WTC11 (cell line): ENCODE measurements at regions not wholly inside any gene's neighbourhood (a gene's known extent, or its start where the extent isn't known, plus 50 kb on each side); places are given as distances from the start of the nearest gene placed in this dataset.

Source experiments
- ATAC-seq: fragments of 200-7000 bp; cut with Tn5 transposase; 2 replicates; pipeline ENCODE4 v1.10.0; 2021; ENCODE audit warnings: mild to moderate bottlenecking, moderate library complexity
- CTCF ChIA-PET: fragments of 300-600 bp; sonication (Branson Sonifier 250); formaldehyde crosslinking; loops from one replicate; lab custom pipeline; 2021; ENCODE audit warnings: antibody characterized with exemption; lab: Charles Lee
- POLR2A ChIA-PET: fragments of 350-600 bp; sonication (Branson Sonifier 250); formaldehyde crosslinking; loops from one replicate; lab custom pipeline; 2021; ENCODE audit warnings: antibody characterized with exemption; lab: Charles Lee
- DNase-seq: peaks from one replicate; pipeline ENCODE4 v3.0.0; 2021; ENCODE audit warnings: low spot score
- H3K27ac Mint-ChIP-seq: 2 replicates; pipeline ENCODE4 v1.8.0; 2021; ENCODE audit warnings: mixed read lengths
- H3K27me3 Mint-ChIP-seq: 2 replicates; pipeline ENCODE4 v1.8.0; 2021; ENCODE audit warnings: low read depth, mild to moderate bottlenecking, moderate library complexity, mixed read lengths
- H3K36me3 Mint-ChIP-seq: 2 replicates; pipeline ENCODE4 v1.8.0; 2021; ENCODE audit warnings: mixed read lengths
- H3K4me1 Mint-ChIP-seq: 2 replicates; pipeline ENCODE4 v1.8.0; 2022; ENCODE audit warnings: mixed read lengths
- H3K4me3 Mint-ChIP-seq: 2 replicates; pipeline ENCODE4 v1.8.0; 2021; ENCODE audit warnings: mild to moderate bottlenecking, moderate library complexity, mixed read lengths
- H3K9me3 Mint-ChIP-seq: 2 replicates; pipeline ENCODE4 v1.8.0; 2021; ENCODE audit warnings: mixed read lengths
- CREM ChIP-seq: sonication (generic); formaldehyde crosslinking; IDR thresholded peaks from 2 replicates; pipeline ENCODE4 v1.8.1; 2022; ENCODE audit warnings: mild to moderate bottlenecking, missing genetic modification reagents, moderate library complexity
- FOXJ3 ChIP-seq: sonication (generic); formaldehyde crosslinking; IDR thresholded peaks from 2 replicates; pipeline ENCODE4 v1.9.0; 2021; ENCODE audit warnings: missing genetic modification reagents, mild to moderate bottlenecking, borderline replicate concordance
- GABPB1 ChIP-seq: sonication (generic); formaldehyde crosslinking; IDR thresholded peaks from 2 replicates; pipeline ENCODE4 v1.8.1; 2023; ENCODE audit warnings: mild to moderate bottlenecking, missing genetic modification reagents
- HMGA2 ChIP-seq: fragments of 250-450 bp; sonication (Bioruptor Pico); IDR thresholded peaks from 2 replicates; pipeline ENCODE4 v1.4.0; 2021; ENCODE audit warnings: mild to moderate bottlenecking, moderate library complexity
- NFATC4 ChIP-seq: fragments of 250-450 bp; sonication (Bioruptor Pico); IDR thresholded peaks from 2 replicates; pipeline ENCODE4 v1.9.0; 2021; ENCODE audit warnings: mild to moderate bottlenecking
- NR3C1 ChIP-seq: sonication (generic); formaldehyde crosslinking; conservative IDR thresholded peaks from 2 replicates; pipeline ENCODE4 v1.8.1; 2023; ENCODE audit warnings: low read depth, mild to moderate bottlenecking, missing genetic modification reagents
- SMAD4 ChIP-seq: sonication (generic); formaldehyde crosslinking; IDR thresholded peaks from 2 replicates; pipeline ENCODE4 v1.8.0; 2022; ENCODE audit warnings: mild to moderate bottlenecking, missing genetic modification reagents
- SP1 ChIP-seq: sonication (generic); formaldehyde crosslinking; conservative IDR thresholded peaks from 2 replicates; pipeline ENCODE4 v1.8.1; 2022; ENCODE audit warnings: missing genetic modification reagents
- TEAD4 ChIP-seq: sonication (generic); formaldehyde crosslinking; IDR thresholded peaks from 2 replicates; pipeline ENCODE4 v1.8.0; 2022; ENCODE audit warnings: mild to moderate bottlenecking, missing genetic modification reagents
- ZNF416 ChIP-seq: fragments of 250-450 bp; sonication (Bioruptor Pico); IDR thresholded peaks from 2 replicates; pipeline ENCODE4 v1.9.0; 2021; ENCODE audit warnings: mild to moderate bottlenecking, inconsistent platforms
- TF ChIP-seq, protein P1 (sequence below): sonication (generic); formaldehyde crosslinking; IDR thresholded peaks from 2 replicates; pipeline ENCODE4 v1.8.0; 2022; ENCODE audit warnings: mild to moderate bottlenecking, missing genetic modification reagents
- TF ChIP-seq, protein P2 (sequence below): sonication (generic); formaldehyde crosslinking; IDR thresholded peaks from 2 replicates; pipeline ENCODE4 v1.8.0; 2023; ENCODE audit warnings: mild to moderate bottlenecking, missing genetic modification reagents
- TF ChIP-seq, protein P3 (sequence below): sonication (generic); formaldehyde crosslinking; IDR thresholded peaks from 2 replicates; pipeline ENCODE4 v1.8.1; 2023; ENCODE audit warnings: mild to moderate bottlenecking, missing genetic modification reagents
- TF ChIP-seq, protein P4 (sequence below): sonication (generic); formaldehyde crosslinking; IDR thresholded peaks from 2 replicates; pipeline ENCODE4 v1.8.0; 2022; ENCODE audit warnings: mild to moderate bottlenecking, missing genetic modification reagents
- TF ChIP-seq, protein P5 (sequence below): fragments of 200-600 bp; IDR thresholded peaks from 2 replicates; pipeline ENCODE4 v1.8.0; 2022; ENCODE audit warnings: antibody characterized with exemption
- TF ChIP-seq, protein P6 (sequence below): sonication (generic); formaldehyde crosslinking; IDR thresholded peaks from 2 replicates; pipeline ENCODE4 v1.8.1; 2023; ENCODE audit warnings: mild to moderate bottlenecking, missing genetic modification reagents
- TF ChIP-seq, protein P7 (sequence below): fragments of 250-450 bp; sonication (Bioruptor Pico); IDR thresholded peaks from 2 replicates; pipeline ENCODE4 v1.9.0; 2021; ENCODE audit warnings: mild to moderate bottlenecking

DNA sequence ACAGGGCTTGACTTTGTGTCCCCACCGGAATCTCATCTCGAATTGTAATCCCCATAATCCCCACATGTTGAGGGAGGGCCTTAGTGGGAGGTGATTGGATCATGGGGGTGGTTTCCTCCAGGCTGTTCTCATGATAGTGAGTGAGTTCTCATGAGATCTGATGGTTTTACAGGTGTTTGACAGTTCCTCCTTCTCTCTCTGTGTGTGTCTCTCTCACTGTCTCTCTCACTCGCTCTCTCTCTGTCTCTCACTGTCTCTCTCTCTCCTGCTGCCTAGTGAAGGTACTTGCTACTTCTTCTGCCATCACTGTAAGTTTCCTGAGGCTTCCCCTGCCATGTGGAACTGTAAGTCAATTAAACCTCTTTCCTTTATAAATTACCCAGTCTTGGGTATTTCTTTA, 289.8 kb upstream of the HABP2 start:
- Mint-ChIP-seq H3K4me3 (no peak overlapping the region), H3K4me1 (peaks cover 19% of the 10 kb centered on the region), H3K27me3 (no peaks in the 10 kb centered on the region), H3K27ac (no peak overlapping the region), H3K9me3 (no peaks in the 10 kb centered on the region), H3K36me3 (no peaks in the 10 kb centered on the region)
- POLR2A ChIA-PET: no interaction called here
- ATAC-seq: no peak
- CTCF ChIA-PET: interaction anchor here (0.7 kb wide), 1 partner anchor 335 kb away, joined by 3 read pairs; no protein-coding TSS in a partner anchor
- TF ChIP-seq TEAD4 (CRISPR knock-in tag): no peak
- TF ChIP-seq ZNF416: no peak
- TF ChIP-seq NFATC4 (CRISPR knock-in tag): no peak
- TF ChIP-seq, protein P1, sequence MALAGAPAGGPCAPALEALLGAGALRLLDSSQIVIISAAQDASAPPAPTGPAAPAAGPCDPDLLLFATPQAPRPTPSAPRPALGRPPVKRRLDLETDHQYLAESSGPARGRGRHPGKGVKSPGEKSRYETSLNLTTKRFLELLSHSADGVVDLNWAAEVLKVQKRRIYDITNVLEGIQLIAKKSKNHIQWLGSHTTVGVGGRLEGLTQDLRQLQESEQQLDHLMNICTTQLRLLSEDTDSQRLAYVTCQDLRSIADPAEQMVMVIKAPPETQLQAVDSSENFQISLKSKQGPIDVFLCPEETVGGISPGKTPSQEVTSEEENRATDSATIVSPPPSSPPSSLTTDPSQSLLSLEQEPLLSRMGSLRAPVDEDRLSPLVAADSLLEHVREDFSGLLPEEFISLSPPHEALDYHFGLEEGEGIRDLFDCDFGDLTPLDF (CRISPR knock-in tag): no peak
- TF ChIP-seq CREM (CRISPR knock-in tag): no peak
- no peak for TF ChIP-seq SP1 (CRISPR knock-in tag)
- DNase-seq: no peak

DNA sequence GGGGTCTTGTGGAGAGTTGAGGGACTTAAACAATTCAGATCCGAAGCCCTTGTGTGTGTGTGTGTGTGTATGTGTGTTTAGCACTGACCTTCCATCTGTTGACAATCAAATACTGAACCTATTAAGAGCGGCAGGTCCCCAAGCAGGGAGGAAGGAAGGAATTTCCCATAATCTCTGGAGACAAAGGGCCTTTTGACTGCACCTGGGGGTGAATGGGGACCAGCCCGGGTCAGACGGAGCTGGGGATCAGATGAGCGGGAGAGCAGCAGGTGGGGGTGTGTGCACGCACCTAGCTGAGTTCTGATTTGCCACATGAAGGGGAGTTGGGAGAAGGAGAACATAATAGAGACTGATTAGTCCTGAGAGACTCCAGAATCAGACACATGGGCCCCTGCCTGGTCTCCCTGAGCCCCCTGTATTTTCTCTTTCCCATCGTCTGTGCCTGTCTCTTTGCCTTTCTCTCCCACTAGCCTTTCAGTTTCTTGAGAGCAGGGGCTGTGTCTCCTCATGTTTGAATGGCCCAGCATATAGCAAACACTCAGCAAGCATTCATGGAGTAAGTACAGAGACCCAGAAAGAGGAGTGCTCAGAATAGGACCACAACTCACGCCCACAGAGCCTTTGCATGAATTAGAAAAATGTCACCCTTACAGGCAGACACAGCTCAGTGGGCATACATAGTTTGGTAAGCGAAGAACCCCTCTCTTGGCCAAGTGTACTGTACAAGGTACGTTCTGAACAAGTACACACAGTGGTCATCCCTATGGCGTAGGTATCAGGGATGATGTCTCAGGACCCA, 288.3 kb upstream of the HABP2 start:
- peak; percentile 82 for ATAC-seq
- peaks cover 4% of the 10 kb centered on the region for H3K9me3 Mint-ChIP-seq
- no peaks in the 10 kb centered on the region for H3K36me3 Mint-ChIP-seq
- no peak overlapping the region for H3K27ac Mint-ChIP-seq
- DNase-seq: no peak
- peaks cover 19% of the 10 kb centered on the region for H3K4me1 Mint-ChIP-seq
- ChIA-PET CTCF (interaction anchor here (1.5 kb wide), 2 partner anchors 19 to 257 kb away, joined by 3 to 4 read pairs; no protein-coding TSS in a partner anchor), POLR2A (no interaction called here)
- TF ChIP-seq, protein P2, sequence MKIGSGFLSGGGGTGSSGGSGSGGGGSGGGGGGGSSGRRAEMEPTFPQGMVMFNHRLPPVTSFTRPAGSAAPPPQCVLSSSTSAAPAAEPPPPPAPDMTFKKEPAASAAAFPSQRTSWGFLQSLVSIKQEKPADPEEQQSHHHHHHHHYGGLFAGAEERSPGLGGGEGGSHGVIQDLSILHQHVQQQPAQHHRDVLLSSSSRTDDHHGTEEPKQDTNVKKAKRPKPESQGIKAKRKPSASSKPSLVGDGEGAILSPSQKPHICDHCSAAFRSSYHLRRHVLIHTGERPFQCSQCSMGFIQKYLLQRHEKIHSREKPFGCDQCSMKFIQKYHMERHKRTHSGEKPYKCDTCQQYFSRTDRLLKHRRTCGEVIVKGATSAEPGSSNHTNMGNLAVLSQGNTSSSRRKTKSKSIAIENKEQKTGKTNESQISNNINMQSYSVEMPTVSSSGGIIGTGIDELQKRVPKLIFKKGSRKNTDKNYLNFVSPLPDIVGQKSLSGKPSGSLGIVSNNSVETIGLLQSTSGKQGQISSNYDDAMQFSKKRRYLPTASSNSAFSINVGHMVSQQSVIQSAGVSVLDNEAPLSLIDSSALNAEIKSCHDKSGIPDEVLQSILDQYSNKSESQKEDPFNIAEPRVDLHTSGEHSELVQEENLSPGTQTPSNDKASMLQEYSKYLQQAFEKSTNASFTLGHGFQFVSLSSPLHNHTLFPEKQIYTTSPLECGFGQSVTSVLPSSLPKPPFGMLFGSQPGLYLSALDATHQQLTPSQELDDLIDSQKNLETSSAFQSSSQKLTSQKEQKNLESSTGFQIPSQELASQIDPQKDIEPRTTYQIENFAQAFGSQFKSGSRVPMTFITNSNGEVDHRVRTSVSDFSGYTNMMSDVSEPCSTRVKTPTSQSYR (CRISPR knock-in tag): no peak
- TF ChIP-seq FOXJ3 (CRISPR knock-in tag): no peak
- TF ChIP-seq, protein P3, sequence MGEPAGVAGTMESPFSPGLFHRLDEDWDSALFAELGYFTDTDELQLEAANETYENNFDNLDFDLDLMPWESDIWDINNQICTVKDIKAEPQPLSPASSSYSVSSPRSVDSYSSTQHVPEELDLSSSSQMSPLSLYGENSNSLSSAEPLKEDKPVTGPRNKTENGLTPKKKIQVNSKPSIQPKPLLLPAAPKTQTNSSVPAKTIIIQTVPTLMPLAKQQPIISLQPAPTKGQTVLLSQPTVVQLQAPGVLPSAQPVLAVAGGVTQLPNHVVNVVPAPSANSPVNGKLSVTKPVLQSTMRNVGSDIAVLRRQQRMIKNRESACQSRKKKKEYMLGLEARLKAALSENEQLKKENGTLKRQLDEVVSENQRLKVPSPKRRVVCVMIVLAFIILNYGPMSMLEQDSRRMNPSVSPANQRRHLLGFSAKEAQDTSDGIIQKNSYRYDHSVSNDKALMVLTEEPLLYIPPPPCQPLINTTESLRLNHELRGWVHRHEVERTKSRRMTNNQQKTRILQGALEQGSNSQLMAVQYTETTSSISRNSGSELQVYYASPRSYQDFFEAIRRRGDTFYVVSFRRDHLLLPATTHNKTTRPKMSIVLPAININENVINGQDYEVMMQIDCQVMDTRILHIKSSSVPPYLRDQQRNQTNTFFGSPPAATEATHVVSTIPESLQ (CRISPR knock-in tag): no peak
- no peak for TF ChIP-seq SMAD4 (CRISPR knock-in tag)
- TF ChIP-seq, protein P4, sequence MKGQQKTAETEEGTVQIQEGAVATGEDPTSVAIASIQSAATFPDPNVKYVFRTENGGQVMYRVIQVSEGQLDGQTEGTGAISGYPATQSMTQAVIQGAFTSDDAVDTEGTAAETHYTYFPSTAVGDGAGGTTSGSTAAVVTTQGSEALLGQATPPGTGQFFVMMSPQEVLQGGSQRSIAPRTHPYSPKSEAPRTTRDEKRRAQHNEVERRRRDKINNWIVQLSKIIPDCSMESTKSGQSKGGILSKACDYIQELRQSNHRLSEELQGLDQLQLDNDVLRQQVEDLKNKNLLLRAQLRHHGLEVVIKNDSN (CRISPR knock-in tag): no peak
- TF ChIP-seq, protein P5, sequence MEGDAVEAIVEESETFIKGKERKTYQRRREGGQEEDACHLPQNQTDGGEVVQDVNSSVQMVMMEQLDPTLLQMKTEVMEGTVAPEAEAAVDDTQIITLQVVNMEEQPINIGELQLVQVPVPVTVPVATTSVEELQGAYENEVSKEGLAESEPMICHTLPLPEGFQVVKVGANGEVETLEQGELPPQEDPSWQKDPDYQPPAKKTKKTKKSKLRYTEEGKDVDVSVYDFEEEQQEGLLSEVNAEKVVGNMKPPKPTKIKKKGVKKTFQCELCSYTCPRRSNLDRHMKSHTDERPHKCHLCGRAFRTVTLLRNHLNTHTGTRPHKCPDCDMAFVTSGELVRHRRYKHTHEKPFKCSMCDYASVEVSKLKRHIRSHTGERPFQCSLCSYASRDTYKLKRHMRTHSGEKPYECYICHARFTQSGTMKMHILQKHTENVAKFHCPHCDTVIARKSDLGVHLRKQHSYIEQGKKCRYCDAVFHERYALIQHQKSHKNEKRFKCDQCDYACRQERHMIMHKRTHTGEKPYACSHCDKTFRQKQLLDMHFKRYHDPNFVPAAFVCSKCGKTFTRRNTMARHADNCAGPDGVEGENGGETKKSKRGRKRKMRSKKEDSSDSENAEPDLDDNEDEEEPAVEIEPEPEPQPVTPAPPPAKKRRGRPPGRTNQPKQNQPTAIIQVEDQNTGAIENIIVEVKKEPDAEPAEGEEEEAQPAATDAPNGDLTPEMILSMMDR: no peak
- TF ChIP-seq NR3C1: no peak
- TF ChIP-seq, protein P6, sequence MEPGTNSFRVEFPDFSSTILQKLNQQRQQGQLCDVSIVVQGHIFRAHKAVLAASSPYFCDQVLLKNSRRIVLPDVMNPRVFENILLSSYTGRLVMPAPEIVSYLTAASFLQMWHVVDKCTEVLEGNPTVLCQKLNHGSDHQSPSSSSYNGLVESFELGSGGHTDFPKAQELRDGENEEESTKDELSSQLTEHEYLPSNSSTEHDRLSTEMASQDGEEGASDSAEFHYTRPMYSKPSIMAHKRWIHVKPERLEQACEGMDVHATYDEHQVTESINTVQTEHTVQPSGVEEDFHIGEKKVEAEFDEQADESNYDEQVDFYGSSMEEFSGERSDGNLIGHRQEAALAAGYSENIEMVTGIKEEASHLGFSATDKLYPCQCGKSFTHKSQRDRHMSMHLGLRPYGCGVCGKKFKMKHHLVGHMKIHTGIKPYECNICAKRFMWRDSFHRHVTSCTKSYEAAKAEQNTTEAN (CRISPR knock-in tag): no peak
- TF ChIP-seq GABPB1 (CRISPR knock-in tag): no peak
- TF ChIP-seq HMGA2 (CRISPR knock-in tag): no peak
- TF ChIP-seq, protein P7, sequence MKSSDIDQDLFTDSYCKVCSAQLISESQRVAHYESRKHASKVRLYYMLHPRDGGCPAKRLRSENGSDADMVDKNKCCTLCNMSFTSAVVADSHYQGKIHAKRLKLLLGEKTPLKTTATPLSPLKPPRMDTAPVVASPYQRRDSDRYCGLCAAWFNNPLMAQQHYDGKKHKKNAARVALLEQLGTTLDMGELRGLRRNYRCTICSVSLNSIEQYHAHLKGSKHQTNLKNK (CRISPR knock-in tag): no peak
- no peaks in the 10 kb centered on the region for H3K27me3 Mint-ChIP-seq
- no peak overlapping the region for H3K4me3 Mint-ChIP-seq
